Putamen (tissue), 1 donor: ENCODE measurements at regions not wholly inside any gene's neighbourhood (a gene's known extent, or its start where the extent isn't known, plus 50 kb on each side); places are given as distances from the start of the nearest gene placed in this dataset.

Experiments used
- DNase-seq: peaks from one replicate; pipeline ENCODE4 v3.0.0-alpha.2; 2016; ENCODE audit warnings: low spot score

DNA sequence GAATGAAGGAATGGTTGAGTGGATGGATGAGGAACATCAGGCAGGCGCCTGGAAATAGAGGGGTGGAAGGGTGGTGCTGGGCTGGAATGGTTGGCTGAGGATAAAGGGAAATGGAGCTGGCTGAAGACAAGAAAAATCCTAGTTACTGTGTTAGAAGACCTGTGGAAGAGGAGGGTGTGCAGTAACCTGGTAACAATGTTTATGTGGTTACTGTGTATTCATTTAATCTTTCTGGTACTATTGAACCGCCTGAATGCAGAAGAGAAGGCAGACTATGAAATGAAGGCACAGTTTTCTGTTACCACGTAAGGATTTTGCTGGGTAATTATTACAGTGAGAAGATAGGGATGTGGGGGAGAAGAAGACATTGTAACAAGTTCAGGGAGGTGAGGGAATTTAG lies 110.3 kb upstream of the MGAT5 start:
- no peak for DNase-seq

DNA sequence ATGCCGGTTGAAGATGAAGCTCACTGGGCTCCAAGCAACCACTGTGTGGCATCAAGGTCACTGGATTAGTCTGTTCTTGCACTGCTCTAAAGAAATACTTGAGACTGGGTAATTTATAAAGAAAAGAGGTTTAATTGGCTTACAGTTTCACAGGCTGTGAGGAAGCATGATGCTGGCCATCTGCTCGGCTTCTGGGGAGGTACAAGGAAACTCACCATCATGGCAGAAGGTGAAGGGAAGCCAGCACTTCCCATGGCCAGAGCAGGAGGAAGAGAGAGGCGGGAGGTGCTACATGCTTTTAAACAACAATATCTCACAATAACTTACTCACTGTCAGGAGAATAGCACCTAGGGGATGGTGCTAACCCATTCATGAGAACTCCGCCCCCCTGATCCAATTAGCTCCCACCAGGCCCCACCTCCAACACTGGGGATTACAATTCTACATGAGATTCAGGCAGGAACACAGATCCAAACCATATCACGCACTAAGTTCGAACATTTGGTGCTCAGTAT lies 109.7 kb upstream of the MGAT5 start:
- DNase-seq = no peak

DNA sequence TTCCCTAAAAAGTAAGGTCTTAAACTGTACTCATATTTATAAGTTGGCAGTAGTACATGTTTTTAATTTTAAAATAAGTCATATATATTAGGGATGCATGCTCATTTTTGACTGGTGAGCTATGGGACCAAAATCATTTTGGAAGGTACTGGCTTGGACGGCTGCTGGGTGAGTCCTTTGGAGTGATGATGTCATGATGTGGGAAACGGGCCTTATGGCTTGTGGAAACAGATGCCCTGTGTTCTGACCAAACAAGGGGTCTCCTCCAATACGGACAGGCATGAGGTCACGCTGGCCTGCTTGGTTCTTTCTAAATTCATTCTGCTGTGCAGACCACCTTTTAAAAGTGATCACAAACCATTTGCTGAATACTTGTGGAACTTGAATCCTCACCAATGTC lies 109.2 kb upstream of the MGAT5 start:
- DNase-seq = no peak

DNA sequence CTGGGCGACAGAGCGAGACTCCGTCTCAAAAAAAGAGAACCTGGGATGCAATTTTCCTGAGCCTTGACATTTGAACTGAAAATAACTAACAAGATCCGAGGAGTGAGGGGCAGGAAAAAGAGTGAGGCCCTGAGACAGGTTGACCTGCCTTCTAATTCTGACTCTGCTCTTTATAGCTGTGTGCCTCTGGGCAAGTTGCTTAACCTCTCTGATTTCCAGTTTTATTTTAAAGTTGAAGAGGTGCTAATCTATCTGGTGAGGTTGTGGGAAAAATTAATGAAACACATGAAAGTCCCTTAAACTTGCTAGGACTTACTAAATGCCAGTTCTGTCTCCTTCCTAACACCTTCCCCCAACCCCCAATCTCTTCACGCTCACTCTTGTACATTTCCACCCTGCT lies 108.4 kb upstream of the MGAT5 start:
- DNase-seq = no peak

DNA sequence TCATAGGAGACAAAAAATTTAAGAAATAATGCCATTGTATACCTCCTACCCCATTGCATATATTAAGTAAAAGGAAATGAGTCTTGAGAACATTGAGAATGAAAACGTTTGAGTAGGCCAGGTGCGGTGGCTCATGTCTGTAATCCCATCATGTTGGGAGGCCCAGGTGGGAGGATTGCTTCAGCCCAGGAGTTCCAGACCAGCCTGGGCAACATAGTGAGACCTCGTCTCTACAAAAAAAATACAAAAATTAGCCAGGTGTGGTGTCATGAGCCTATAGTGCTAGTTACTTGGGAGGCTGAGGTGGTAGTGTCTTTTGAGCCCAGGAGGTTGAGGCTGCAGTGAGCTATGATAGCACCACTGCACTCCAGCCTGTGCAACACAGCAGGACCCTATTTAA lies 107.7 kb upstream of the MGAT5 start:
- DNase-seq = no peak

DNA sequence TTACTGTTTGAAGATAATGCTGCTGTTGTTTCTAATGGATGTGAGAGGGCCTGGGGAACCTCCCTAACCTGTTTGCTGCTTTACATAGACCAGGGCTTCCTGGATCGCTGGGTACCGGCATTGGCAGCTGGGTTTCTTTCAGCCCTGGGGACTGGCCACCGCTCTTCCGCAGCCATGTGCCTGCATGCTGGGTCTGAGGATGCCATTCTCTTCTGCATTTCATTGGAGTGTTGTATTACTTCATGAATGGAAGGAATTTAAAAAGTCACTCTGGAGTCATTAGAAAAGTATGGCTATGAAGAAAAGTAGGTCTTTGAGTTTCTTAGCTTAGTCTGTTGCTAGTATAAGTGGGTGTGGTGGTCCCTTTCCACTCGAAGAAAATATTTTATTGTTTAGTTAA lies 107.3 kb upstream of the MGAT5 start:
- DNase-seq = no peak

DNA sequence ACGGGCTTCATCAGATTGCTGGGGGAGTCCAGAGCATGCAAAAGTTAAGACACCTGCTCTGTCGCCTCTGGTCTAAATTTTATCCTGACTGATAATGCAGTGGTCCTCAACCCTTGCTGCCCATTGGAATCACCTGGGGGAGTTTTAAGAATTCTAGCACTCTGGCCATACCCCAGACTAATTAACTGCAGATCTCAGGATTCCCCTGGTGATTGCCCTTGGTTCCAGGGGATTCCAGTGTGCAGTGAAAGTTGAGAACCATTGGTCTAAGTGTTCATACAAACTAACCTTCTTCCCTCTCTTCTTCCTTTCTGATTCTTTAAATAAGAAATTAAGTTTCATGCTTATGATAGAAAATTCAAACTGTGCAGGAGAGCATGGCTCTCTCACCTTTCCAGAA lies 105.7 kb upstream of the MGAT5 start:
- DNase-seq = no peak

DNA sequence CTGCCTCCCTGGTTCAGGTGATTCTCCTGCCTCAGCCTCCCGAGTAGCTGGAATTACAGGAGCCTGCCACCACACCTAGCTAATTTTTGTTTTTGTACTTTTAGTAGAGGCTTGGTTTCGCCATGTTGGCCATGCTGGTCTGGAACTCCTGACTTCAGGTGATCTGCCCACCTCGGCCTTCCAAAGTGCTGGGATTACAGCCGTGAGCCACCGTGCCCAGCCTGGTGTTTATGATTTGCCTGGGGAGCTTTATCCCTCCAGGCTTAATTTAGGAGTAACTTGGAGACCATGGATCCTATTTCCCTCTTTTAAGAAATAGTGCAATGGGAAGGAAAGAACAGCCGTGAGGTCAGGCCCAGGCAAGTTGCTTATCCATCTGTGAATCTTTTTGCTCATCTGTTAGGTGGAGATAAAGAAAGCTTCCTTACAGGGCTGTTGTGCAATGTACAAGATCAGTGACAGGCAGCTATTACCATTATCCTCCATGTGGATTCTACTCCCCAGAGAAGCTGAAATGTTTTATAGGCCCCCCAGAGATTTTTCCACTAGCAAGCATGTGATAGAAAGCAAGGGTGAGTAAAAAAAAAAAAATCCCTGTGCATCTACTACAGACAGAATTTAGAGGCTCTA lies 104.9 kb upstream of the MGAT5 start:
- no peak for DNase-seq

DNA sequence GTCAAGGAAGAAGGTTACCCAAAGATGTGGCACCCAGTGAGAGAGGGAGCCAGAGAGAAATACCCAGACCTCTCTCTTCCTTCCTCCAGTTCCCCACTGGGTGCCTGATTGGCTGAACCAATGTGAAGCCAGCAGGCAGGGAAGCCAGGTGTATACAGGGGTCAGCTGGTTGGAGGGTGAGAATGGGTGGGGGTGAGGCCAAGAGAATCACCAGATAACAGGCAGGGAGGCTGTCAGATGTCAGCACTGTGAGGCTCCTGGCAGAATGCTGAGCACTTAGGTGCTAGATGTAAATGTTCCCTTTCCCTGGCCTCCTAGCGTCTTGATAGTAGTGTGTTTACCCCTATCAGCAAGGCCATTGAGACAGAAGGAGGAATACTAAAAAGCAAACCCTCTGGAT lies 104.0 kb upstream of the MGAT5 start:
- no peak for DNase-seq

DNA sequence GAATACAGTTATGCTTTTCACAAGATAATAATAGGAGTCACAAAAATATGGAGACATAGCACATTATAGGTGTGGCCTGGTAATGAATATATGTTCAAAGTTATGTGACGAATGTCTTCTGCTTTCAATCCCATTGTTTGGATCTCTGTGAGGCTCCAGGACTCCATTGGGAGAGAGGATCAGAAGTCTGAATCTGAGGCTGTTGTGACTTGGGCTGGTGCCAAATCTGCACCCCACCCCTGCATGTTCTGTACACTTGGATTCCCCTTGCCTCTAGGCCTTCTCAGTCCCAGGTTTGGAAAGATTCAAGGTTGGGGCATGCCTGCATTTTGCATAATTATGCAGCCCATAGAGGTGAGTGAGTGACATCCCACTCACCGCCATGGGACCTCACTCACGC lies 103.1 kb upstream of the MGAT5 start:
- DNase-seq = no peak

DNA sequence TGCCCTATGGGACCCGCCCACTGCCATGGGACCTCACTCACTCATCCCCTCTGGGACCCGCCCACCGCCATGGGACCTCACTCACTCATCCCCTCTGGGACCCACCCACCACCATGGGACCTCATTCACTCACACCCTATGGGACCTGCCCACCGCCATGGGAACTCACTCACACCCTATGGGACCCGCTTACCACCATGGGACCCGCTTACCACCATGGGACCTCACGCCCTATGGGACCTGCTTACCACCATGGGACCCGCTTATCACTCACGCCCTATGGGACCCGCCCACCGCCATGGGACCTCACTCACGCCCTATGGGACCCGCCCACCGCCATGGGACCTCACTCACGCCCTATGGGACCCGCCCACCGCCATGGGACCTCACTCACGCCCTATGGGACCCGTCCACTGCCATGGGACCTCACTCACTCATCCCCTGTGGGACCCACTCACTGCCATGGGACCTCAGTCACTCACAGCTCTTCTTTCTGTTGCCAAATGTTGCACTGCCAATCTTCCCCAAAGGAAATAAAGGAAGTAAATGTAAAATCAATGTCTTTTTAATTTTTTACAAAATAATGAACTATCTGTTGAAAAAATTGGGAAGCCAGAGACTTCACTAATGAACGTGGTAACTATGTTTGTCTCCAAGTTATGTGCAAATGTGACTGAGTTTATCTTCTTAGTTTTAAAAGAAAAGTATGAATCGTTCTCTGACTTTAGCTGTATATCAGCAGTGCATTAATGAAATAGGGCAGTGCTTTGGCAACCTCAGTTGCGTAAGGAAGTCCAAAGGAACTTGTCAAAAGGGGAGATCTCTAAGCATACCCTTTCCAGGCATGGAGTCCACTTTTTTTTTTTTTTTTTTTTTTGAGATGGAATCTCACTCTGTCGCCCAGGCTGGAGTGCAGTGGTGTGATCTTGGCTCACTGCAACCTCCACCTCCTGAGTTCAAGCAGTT lies 101.5 kb upstream of the MGAT5 start:
- DNase-seq = no peak

DNA sequence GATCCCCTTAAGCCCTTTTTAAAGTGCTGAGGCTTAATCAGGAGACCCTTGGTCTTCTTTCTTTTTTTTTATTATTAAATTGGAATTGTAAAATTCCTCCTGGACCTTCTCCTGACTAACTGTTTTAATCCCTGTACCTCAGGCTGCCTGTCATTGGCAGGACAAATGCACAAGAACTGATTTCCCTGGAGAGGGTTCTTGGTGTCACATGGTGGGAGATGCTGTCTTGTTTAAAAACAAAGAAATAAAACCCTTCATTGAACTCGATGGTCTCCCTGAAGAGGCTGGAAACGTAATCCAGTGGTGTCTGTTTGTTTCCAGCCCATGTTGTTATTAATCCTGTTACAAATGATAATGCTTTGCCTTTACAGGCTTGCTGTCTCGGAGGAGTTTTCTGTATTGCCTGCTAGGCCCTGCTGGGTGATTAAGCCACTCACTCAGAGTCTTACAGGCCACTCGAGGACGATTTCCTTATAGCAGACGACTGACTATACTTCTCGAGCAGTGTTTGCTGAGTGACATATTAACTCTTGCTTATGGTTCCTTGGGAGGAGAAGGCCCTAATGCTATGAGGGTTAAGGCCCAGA lies 100.5 kb upstream of the MGAT5 start:
- no peak for DNase-seq

DNA sequence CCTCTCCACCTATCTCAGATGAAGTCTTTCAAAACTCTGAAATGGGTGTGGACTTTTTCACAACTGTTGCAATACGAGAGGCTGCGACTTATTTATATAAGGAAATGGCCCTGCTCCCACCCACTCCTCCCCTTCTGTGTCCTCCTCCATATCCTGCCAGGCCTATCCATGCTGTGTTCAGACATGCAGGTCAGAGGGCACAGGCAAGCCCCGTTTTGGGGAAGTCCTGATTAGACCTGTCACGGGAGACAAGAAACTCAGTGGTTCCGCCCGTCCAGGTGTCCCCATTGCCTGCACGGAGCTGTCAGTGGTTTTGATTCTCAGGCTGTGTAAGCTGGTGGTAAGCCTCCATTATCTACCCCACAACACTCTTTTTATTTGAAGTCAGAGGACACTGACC lies 99.6 kb upstream of the MGAT5 start:
- no peak for DNase-seq

DNA sequence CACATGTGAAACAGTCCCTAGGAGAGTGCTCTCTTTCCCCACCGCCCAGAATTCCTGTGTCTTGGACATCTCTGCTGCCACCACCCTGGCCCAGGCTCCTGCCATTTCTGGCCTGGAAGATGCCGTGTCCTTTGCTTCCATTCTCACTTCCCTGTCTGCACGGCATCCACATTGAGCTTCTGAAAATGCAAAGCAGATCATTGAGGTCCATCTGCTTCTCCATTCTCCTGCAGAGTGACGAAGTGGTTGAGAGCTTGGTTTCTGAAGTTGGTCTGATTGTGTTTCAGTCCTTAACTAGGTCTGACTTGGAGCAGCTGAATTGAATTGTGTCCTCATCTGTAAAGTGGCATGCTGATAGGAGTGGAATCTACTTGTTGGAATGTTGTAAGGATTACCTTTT lies 98.7 kb upstream of the MGAT5 start:
- DNase-seq = no peak

DNA sequence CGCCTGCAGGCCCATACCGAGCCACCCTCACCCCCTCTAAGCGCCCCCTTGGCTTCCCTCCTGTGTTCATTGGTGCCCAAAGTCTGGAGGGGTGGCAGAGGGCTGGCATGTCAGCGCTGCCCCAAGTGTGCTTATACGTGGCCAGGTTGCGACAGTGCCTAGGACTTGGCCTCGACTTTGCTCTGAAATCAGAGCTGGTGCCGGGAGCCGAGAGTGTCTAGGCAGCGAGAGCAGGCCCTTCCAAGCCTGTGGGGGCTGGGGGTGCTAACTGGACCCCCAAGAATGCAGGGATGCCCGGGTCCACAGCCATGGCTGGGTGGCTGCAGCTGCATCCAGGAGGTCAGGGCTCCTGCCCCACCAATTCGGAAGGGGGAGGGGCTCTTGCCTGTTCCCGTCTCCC lies 95.6 kb upstream of the MGAT5 start:
- no peak for DNase-seq

DNA sequence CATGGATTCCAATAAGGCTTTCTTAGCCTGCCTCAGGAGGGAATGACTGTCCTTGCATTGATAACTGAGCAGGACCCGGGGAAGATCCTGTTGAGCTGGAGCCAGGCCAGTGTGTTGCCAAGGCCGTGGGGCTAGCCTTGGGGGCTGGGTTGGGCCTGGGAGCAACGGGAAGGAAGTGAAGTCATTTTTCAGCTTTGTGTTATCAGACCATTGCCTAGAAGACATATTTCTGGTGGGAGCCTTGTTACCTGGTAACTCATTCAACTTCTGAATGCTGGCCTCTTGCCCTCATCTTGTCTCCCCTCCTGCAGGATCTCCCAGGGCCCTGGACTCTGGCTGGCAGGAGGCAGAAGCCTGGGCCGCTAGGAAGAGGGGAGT lies 92.7 kb upstream of the MGAT5 start:
- DNase-seq = no peak

DNA sequence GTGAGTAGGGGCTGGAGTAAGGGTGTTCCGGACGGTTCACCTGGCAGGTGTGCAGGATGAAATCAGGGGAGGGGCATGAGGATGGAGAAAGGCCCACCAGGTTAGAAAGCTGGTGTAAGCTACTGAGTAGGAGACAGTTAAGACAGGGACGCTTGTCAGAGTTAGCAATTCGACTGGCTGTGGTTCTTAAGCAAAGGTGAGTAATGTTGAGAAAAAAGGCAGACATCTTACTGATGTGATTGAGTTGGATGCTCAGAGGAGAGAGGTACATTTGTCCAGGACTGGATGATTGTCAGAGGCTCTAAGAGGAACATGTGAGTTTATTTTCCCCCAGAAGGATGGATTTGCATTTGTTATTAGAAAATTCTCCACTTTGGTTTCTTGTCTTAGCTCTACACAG lies 90.5 kb upstream of the MGAT5 start:
- DNase-seq = no peak

DNA sequence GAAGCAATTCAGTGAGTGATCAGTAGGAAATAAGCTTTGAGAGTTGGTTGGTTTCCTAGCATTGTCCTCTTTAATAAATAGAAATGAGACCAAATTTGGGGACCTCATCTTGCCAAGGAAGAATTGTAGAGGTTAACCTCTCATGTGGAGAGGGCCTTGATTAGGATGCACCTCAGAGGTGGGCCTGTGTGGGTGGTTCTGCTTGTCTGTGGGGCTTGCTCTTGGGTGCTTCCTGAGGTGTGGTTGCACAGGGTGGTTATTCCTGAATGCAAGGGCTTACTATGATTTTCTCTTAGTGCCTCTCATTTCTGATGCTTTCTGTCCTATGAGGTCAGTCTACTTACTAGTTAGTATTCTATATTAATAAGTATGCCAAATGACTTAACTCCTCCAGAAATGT lies 89.6 kb upstream of the MGAT5 start:
- DNase-seq = no peak

DNA sequence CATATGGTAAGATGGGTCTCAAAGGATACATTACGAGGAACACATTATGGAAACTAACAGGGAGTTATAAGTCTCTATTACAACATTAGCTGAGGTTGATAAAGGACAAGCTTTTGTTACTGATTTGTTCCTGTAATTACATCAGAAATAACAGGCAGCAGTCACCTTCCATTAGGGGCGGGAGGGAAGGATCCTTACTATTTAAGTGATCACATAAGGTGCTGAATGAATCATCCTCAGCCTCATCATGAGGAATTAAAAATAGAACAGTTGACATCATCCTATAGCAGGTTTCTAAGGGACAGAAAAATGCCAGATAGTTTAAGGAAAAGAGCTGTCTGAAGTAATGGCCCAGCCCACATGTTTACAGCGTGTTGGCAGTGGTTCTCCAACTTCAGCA lies 86.9 kb upstream of the MGAT5 start:
- DNase-seq = peak; percentile 44

DNA sequence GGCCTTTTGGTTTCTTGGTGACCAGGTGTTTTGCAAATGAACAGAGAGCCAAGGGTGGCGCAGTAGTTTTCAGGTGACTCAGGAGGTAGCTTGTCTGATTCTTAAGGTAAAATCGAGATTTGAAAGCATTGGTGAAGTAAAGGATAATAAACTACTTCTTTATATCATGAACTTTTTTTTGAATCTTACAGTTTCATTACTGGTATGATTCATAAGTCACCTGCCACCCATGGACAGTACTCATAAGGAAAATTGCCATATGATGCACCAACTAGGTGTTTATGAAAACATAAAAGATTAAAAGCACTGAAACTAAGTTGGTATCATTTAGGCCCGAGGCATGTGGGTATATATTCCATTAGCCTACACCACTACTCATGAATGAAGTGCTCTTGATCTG lies 84.1 kb upstream of the MGAT5 start:
- no peak for DNase-seq

DNA sequence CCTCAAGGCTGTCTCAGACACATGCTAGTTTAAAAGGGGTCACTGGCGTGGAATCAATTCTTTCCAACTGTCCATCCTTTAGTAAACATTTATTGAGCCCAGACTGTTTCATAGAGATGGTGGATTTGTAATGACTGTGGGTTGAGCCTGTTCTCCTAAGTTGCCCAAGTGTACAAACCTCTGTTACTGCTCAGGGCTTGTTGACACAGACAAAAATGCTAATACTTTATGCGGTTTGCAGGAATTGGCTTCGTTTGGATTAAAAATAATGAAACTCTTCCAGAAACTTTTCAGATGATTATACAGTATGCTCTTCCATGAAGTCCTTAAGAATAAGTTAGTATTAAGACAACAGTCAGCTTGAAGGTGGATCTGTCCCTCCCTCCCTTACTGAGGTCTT lies 83.6 kb upstream of the MGAT5 start:
- no peak for DNase-seq

DNA sequence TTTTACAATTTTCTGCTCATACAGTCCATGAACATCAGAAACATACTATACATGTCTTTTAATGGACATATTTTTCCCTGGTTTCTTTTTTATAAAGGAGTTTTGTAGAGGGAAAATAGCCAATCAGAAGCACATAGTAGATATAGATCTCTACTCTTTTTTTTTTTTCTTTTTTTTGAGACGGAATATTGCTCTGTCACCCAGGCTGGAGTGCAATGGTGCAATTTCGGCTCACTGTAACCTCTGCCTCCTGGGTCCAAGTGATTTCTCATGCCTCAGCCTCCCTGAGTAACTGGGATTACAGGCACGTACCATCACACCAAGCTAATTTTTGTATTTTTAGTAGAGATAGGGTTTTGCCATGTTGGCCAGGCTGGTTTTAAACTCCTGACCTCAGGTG lies 83.2 kb upstream of the MGAT5 start:
- no peak for DNase-seq

DNA sequence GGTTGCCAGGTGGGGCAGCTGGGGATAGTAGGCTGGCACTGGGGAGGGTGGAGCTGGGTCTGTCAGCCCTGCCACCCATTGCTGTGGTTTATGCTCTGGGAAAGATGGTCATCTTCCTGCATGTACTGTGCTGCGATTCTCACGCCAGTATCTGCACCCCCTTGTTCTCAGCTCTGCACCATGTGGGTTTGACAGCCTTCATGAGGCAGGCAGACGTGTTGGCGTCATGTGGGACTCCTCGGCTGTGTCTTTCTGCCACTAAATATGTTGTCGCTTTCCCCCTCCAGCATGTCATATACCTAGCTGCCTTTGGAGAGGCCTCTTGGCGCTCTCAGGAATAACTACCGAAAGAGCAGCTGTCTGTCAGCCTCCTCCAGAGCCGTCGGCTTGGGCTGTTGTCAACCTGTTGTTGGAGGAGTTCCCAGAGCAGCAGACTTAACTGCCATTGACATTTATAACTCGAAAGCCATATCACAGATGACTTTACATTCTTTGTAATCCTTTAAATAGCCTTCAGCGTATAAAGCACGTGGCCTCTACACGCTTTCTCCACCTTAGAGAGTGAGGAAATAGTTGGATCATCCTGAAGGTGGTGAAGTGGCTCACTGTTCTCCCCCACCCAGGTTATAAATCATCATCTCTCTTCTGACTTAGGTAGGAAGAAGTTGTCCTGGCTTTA lies 80.4 kb upstream of the MGAT5 start:
- peak; percentile 65 for DNase-seq
